Right atrium auricular region (tissue), 2 donors: ENCODE measurements at regions not wholly inside any gene's neighbourhood (a gene's known extent, or its start where the extent isn't known, plus 50 kb on each side); places are given as distances from the start of the nearest gene placed in this dataset.
"Not testable (repeated sequence)": the region's sequence is repeated elsewhere in the genome, so short reads cannot be mapped to it uniquely, and the experiment has no call there.

Experiments used
- DNase-seq: peaks from one replicate; pipeline ENCODE4 v3.0.0-alpha.2; 2019; ENCODE audit warnings: low spot score
- H3K27ac ChIP-seq, 2 donors: fragments of 200-600 bp; sonication (generic); 1 replicate in 1 of 2; 2 replicates in 1 of 2; pipeline ENCODE4 v1.5.1; 2016 to 2019
- H3K27me3 ChIP-seq, 2 donors: fragments of 200-600 bp; sonication (generic); one replicate each; pipeline versions ENCODE4 v1.5.1 to v1.6.0; 2017 to 2019
- H3K36me3 ChIP-seq: fragments of 200-600 bp; sonication (generic); one replicate; pipeline ENCODE4 v1.5.1; 2016
- H3K4me1 ChIP-seq, 2 donors: fragments of 200-600 bp; sonication (generic); one replicate each; pipeline versions ENCODE4 v1.5.1 to v1.6.0; 2017 to 2019
- H3K4me3 ChIP-seq, 2 donors: fragments of 200-600 bp; sonication (generic); 1 replicate in 1 of 2; 2 replicates in 1 of 2; pipeline ENCODE4 v1.5.1; 2017 to 2019; ENCODE audit warnings: mild to moderate bottlenecking in 1 of 2, moderate library complexity in 1 of 2
- H3K9me3 ChIP-seq, 2 donors: fragments of 200-600 bp; sonication (generic); one replicate each; pipeline ENCODE4 v1.5.1; 2019
- CTCF ChIP-seq, 2 donors: fragments of 200-600 bp; sonication (generic); IDR thresholded peaks; one replicate each; pipeline ENCODE4 v1.5.1; 2019; ENCODE audit warnings: antibody characterized with exemption in 2 of 2

- Histone ChIP-seq H3K27me3 (no peaks in the 10 kb centered on the region), H3K27ac (no peak overlapping the region), H3K4me3 (no peak overlapping the region), H3K36me3 (no peaks in the 10 kb centered on the region), H3K4me1 (no peaks in the 10 kb centered on the region), H3K9me3 (no peaks in the 10 kb centered on the region)
- no peak for DNase-seq
- no peak for TF ChIP-seq CTCF (IDR thresholded peaks at IDR 0.05)
Measured at GRCh38 chrX:96540111-96540631, 144.5 kb upstream of the DIAPH2 start.

- H3K9me3 ChIP-seq, H3K36me3 ChIP-seq, H3K4me3 ChIP-seq, H3K27ac ChIP-seq, H3K27me3 ChIP-seq, DNase-seq, H3K4me1 ChIP-seq: not testable (repeated sequence)
Measured at GRCh38 chrX:96546281-96546680, 138.4 kb upstream of the DIAPH2 start.

GRCh38 chrX:96551322-96551872 is 133.2 kb upstream of the DIAPH2 start:
- Histone ChIP-seq H3K36me3 (no peaks in the 10 kb centered on the region), H3K9me3 (no peaks in the 10 kb centered on the region), H3K27me3 (peaks cover 0 to 6% of the 10 kb centered on the region in 2 donors), H3K4me3 (no peak overlapping the region), H3K27ac (no peak overlapping the region), H3K4me1 (no peaks in the 10 kb centered on the region)
- no peak for TF ChIP-seq CTCF (IDR thresholded peaks at IDR 0.05)
- no peak for DNase-seq

- DNase-seq: no peak
- no peak overlapping the region for H3K4me3 ChIP-seq
- H3K27ac ChIP-seq: peak overlapping the region in 1 of 2 donors; percentile 0
- H3K9me3 ChIP-seq: no peaks in the 10 kb centered on the region
- H3K27me3 ChIP-seq: no peaks in the 10 kb centered on the region
- no peaks in the 10 kb centered on the region for H3K36me3 ChIP-seq
- no peak for TF ChIP-seq CTCF (IDR thresholded peaks at IDR 0.05)
- no peaks in the 10 kb centered on the region for H3K4me1 ChIP-seq
Measured at GRCh38 chrX:96556886-96557285, 127.8 kb upstream of the DIAPH2 start.

GRCh38 chrX:96561129-96561528 is 123.5 kb upstream of the DIAPH2 start:
- not testable (repeated sequence) for DNase-seq, H3K27ac ChIP-seq, H3K36me3 ChIP-seq, H3K4me1 ChIP-seq, H3K4me3 ChIP-seq, H3K9me3 ChIP-seq, H3K27me3 ChIP-seq

- H3K36me3 ChIP-seq: no peaks in the 10 kb centered on the region
- no peaks in the 10 kb centered on the region for H3K27me3 ChIP-seq
- no peaks in the 10 kb centered on the region for H3K4me1 ChIP-seq
- no peak overlapping the region for H3K4me3 ChIP-seq
- DNase-seq: no peak
- H3K27ac ChIP-seq: no peak overlapping the region
- TF ChIP-seq CTCF (IDR thresholded peaks at IDR 0.05): no peak
- H3K9me3 ChIP-seq: no peaks in the 10 kb centered on the region
Measured at GRCh38 chrX:96563646-96564045, 121.0 kb upstream of the DIAPH2 start.

GRCh38 chrX:96564595-96564994 is 120.0 kb upstream of the DIAPH2 start:
- Histone ChIP-seq H3K36me3 (no peaks in the 10 kb centered on the region), H3K27ac (no peak overlapping the region), H3K9me3 (no peaks in the 10 kb centered on the region), H3K4me1 (no peaks in the 10 kb centered on the region), H3K4me3 (no peak overlapping the region), H3K27me3 (no peaks in the 10 kb centered on the region)
- no peak for DNase-seq
- no peak for TF ChIP-seq CTCF (IDR thresholded peaks at IDR 0.05)
